Activated CD4-positive, alpha-beta T cell treated with anti-CD3 and anti-CD28 coated beads for 24 hours (primary cell): ENCODE measurements at regions not wholly inside any gene's neighbourhood (a gene's known extent, or its start where the extent isn't known, plus 50 kb on each side); places are given as distances from the start of the nearest gene placed in this dataset.
"Not testable (repeated sequence)": the region's sequence is repeated elsewhere in the genome, so short reads cannot be mapped to it uniquely, and the experiment has no call there.

Source experiments
- DNase-seq, 2 donors: peaks; one replicate each; pipeline ENCODE4 v3.0.0-alpha.2; 2020; ENCODE audit warnings: low read depth in 2 of 2

DNA sequence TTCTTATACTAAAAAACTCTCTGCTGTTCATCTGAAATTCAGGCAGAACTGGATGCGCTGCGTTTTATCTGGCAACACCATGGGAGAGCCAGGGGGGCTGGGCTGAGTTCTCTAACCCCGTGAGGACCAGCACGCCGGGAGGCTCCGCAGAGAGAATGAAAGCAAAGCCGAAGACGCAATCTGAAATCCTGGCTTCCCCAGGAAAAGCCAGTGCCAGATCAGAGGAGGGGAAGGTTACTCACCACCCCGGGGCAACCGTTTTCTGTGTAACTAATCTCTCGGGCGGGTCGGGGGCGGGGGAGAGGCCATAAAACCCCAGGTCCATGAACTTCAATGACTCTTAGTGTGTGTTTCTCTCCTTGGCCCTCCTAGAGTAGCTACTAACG lies 99.4 kb downstream of the SHANK2 start:
- no peak for DNase-seq

DNA sequence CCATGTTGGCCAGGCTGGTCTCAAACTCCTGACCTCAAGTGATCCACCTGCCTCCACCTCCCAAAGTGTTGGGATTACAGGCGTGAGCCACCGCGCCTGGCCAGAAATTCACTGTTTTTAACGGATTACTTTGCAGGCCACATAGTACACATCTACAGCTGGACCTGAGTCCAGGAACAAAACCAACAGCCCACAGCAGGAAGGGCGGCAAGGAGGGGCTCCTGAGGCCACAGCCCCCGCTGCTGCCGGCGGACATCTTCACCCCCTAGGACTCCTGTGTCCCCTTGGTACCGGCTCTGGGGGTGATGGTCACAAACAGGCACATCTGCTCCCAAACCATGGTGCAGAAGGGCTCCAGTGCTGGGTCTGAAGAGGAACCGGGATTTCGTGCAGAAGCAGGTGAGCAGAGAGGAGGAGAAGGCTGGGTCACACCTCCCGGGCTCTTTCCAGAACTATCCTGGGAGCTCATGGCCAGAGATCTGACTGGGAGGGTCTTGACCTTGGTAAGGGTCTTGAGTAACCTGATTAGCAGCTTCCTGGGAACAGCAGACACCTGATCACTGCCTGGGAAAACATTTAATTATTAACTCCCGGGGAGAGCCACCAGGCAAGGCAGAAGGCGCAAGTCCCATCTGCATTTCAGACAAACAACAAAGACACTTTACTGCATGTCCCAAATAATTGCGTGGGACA lies 99.9 kb downstream of the SHANK2 start:
- DNase-seq, result not testable (repeated sequence)

DNA sequence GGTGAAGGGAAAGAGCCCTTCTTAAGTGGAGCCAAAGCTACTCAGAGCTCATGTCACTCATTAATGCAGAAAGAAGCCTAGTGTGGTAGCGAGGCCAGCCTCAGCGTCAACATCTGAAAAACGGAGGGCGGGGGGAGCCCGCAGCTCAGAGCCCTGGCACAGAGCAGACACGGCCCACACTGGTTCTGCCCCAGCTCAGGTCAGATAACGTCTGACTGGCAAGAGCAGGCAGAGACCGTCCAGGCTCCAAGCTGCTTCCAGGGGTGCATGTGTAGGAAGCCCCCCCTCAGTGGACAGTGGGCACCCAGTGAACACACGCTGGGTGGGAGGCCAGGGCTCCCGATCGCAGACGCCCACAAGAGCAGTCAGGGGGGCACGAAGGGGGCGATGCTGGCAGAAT lies 100.8 kb downstream of the SHANK2 start:
- no peak for DNase-seq

DNA sequence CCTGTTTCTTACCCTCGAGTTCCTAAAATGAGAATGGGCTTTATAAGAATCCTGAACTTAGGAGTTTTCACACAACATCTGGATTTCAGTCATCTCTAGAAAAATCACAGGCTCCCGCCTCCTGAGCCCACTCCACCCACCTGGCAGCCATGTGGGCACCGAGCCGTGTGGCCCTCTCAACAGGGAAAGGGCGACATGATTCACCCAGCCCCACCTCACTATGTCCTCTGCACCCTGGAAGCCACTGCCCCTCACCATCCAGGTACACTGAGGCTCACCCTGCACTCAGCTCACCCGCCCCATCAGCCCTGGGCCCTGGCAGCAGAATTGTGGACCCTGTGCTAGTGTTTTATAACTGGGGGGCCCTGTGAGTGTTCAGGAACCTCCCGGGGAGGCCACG lies 101.5 kb downstream of the SHANK2 start:
- DNase-seq, result no peak

DNA sequence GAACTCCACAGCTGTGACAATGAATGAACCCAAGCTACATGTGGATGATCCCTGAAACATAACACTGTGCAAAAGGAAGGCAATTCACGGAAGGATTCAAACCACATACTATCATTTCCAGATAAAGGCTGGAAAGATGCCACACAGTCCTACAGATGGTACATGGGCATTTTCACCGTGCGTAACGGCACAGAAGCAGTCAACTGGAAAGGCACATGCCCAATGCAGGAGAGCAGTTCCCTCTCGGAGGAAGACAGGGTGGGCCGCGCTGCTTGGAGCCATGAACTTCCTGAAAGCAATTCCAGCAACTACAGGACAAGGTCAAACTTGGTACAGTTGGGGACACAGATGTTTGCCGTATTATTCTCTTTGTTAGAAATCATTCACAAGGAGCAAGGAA lies 103.7 kb downstream of the SHANK2 start:
- no peak for DNase-seq

DNA sequence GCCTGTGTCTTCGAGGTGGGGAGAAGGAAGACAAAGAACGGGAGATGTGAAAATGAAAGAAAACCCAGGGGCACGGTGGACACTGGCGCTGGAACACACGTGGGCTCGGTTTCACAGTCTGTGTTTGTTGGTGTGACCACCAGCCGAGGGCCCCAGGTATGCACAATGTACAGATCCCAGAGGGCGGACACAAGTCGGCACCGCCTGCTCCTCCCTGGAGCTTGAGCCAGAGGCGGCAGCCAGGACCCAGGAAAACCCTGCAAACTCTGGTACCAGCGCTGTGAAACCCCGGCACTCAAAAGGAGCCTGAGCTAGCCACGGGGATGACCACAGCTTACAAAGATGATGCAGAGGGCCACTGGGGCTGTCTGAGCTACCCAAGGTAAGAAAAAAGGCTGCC lies 105.0 kb downstream of the SHANK2 start:
- DNase-seq, result no peak

DNA sequence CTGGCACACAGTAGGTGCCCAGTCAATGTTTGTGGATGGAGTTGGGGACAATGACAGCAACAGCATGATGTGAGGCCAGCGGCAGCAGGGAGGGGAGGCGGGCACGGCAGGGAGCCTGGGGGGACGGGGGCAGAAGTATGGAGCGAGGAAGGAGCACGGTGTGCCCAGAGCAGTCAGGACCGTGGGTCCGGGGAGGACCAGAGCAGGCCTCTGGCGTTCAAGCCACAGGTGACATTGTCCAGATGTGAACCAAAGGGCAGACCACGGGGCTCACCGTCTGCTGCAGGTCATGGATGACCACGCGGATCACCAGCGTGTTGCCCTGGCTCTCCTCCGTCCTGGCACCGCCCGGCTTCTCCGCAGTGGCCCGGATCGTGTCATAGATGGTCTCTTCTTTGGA lies 105.5 kb downstream of the SHANK2 start:
- no peak for DNase-seq

DNA sequence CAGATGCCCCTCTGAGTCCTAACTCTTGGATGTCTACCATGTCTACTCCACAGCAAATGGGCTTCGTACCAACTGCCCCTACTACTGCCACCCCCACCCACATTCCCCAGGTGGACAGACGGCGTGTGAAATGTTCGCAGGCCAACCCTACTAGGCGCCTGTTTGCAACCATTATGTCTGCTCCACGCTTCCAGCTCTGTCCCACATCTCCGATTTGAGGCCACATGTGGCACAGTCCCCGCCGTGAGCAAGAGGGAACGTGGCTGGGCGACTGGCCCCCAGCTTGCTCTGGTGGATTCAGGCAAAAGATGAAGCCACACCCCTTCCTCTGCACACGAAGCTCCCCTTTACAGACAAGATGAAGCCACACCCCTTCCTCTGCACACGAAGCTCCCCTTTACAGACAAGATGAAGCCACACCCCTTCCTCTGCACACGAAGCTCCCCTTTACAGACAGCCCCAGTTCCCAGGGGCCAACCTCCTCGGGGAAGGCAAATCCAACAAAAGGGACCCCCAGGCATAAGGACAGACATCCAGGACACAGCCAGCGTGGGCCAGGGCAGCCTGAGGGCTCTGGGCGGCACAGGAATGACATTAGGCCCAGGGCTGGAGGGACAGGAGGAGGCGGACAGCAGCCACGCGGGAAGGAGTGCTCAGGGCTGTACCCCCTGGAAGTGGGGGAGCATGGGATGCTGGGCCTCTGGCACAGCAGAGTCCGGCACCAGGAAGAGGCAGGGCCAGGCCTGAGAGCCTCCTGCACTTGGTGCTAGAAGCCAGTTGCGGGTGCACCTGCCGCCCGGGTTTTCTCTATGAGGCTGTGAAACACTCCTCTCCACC lies 106.2 kb downstream of the SHANK2 start:
- DNase-seq, result no peak

DNA sequence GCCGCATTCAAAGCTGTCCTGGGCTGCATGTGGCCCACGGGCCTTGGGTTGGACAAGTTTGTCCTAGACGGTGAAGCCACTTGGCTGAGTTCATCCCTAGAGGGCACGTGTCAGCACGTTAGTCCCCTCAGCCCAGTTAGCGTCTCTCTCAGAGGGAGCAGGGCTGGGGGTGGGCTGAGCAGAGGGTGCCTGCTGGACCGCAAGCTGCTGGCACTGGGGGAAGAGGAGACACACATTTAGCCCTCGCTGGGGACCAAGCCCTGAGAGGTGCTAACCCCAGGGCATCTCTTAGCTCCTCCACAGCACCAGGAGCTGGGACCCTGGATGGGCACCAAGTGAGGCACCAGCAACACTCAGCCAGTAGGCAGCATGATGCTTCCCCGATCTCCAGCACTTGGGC lies 107.0 kb downstream of the SHANK2 start:
- DNase-seq, result no peak

DNA sequence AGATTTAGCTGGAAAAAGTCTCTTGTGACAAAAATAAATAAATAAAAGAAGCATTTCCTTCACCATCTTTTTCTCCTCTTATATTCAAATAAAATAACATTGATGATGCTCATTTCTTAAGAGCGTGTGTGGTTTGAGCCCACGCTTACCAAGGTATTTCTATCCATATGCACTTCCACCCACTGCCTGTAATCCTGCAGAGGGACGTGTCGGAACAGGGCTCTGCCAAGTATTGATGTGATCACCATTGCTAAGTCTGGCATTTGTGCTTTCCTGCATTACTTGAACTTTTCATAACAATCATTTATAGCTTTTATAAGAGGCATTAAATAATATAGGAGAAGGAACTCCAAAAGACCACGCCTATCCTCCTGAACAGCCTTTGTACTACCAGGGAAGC lies 107.6 kb downstream of the SHANK2 start:
- DNase-seq, result no peak

DNA sequence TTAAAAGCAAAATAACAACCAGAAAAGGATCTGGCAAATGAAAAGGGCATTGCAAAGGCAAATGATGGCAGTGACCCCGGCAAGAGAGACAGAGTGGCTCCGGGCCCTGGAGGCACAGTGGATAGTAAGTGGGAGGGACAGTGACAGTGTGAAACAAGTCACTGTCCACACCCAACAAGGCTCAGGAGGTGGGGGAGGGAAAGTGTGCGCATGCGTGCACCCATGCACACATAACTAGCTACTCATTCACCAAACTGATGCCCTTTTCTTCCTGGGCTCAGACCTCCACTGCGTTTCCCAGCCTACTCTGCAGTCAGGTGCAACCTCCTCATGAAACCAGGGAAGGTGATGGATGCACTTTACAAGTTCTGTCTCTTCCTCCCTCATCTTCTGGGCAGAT lies 108.4 kb downstream of the SHANK2 start:
- no peak for DNase-seq

DNA sequence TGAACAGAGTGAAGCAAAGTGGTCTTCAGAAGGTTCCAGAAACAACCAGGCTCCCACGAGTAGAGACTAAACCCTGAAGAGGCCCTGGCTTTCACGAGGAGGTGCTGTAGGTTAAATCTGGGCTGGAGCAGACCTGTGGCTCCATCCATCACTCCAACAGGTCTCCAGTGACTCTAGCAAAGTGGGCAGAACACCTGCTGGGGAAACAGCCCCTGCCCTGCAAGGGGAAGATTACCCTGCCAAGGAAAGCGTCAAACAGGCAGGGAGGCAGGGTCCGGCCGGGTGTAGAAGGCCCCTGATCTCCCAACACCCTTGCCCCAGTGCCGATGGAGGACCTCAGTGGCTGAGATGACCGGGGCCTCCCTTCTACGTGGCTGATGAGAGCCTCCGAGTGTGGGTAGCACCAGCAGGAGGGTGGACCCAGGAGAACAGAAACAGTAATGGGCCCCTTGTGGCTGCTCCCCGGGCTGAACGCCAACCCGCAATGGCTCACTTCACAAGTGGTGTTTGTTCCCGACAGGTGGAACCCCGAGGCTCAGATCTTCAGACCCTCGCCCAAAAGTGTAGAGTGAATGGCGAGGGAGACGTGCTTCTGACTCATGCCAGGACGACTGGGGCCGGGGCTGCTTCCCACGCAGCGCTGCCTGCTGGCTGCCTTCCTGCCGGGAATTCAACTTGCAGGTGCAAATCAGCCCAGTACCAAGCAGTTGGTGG lies 112.0 kb downstream of the SHANK2 start:
- DNase-seq, result no peak

DNA sequence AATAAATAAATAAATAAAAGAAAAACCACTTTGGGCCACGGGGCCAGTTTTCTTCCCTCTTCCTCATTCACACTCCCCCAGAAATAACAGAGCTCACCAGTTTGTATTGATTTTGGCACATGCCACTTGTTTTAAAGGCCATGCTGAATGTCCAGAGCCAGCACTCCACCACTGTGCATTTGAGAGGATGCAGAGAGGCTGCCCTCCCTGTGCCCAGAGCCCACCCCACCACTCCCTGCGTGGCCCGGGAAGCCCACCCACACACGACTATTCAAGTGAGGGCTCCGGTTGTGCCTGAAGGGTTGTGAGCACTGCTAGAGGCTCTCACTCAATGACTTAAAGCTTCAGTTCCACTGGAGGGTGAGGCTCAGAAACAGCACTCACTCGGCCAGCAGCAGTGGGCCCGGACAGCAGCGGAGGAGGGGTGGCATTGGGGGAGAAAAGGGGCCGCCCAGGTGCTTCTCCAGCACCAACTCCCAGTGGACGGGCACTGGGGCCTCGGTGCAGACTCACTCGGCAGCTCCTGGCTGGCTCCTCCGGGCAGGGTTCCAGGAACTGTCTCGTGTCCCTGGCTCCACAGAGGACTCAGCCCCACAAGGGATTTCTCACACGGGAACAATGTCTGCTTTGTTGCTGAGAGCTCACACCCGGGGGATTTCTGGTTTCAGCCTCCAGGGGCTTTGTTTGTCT lies 112.7 kb downstream of the SHANK2 start:
- no peak for DNase-seq

DNA sequence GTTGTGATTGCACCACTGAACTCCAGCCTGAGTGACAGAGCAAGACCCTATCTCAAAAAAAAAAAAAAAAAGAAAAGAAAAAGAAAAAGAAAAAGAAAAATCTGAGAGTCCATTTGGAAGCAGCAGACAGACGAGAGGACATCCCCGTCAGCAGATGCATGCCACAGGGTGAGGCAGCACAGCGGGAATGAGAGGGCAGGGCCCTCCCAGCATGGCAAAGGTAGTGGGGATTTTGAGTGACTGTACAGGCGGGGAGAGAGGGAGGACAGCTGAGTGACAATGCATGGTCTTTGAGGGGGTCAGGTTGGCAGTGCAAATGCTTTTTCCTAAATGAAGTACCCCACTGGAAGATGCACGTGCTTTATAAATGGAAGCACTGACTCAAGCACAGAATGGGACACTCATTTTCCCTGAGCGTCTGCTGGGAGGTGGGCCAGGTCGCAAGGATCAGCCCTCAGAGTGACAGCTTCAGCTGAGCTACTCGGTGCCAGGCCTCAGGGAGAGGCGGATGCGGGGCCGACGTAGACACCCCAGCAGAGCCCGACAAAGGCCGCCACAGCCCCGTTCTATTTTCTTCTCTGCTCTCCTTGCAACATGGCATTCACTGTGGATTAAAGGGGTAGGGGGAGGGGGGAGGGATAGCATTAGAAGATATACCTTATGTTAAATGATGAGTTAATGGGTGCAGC lies 113.5 kb downstream of the SHANK2 start:
- no peak for DNase-seq

DNA sequence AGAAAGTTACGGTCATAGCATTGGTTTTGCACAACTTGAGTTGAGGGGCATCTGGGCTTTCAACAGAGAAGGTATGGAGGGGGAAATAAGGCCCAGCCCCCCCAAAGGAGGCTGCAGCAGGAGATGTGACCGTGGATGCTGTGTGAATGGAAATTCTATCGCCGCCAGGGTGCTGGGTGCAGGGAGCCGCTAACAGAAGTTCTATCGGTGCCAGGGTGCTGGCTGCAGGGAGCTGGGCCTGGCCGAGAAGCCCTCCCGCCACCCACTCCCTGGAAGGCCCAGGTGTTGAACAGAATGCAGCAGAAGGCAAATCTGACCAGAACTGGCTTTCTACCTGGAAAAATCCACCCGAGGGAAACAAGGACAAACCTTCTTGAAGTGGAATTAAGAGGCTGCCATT lies 115.0 kb downstream of the SHANK2 start:
- no peak for DNase-seq

DNA sequence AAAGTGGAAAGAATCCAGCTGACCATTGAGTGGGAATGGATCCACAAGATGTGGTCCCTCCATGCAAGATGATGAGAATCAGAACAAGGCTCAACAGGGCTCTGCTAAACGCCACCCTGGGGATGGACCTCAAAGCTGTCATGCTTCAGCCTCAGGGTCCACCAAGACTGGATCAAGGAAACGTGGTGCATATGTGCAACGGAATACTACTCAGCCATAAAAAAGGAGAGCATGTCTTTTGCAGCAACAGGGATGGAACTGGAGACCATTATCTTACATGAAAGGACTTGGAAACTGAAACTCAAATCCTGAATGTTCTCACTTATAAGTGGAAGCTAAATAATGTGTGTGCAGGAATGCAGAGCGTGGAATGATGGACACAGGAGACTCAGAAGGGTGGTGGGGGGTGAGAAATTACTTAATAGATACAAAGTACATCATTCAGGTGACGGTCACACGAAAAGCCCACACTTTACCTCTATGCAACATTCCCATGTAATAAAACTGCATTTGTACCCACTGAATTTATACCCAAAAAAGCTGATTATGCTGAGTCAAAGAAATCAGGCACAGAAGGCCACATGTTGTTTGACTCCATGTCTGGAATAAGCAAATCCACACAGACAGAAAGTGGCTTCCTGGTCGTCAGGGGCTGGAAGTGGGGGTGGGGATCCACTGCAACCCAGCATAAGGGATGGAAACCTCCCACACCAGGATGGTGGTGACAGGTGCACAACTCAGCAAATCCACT lies 116.1 kb downstream of the SHANK2 start:
- DNase-seq, result no peak

DNA sequence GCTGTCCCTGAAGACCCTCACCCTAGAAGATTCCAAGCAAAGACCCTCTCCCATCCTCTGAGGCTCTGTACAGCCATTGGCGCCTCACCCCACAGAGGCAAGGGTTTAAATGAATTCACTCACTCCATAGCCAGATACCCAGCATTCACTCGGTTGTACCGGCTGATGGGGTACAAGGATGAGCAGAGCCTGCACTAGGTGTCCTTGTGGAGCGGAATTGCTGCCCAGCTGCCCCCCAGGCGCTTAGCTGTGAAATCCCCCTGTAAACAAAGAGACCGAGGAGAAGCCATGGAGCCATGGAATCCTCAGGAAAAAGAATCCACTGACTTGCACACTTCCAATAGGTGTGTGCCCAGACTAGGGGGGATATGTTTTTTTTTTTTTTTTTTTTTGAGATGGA lies 117.3 kb downstream of the SHANK2 start:
- DNase-seq, result no peak

DNA sequence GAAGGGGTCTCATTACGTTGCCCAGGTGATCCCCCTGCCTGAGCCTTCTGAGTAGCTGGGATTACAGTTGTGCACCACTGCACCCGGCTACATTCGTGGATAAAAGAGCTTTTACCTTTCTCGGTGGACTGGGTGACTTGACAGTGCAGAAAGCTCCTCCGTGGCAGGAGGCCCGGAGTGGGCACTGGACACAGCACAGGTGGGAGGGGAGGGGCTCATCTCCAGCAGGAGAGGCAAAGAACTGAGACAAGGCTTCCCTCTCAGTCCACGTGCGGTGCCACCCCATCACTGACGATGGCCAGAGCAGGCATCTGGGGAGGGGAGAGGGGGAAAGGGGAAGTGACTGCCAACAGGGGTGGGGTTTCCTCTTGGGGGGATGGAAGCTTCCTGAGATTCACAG lies 118.4 kb downstream of the SHANK2 start:
- no peak for DNase-seq

DNA sequence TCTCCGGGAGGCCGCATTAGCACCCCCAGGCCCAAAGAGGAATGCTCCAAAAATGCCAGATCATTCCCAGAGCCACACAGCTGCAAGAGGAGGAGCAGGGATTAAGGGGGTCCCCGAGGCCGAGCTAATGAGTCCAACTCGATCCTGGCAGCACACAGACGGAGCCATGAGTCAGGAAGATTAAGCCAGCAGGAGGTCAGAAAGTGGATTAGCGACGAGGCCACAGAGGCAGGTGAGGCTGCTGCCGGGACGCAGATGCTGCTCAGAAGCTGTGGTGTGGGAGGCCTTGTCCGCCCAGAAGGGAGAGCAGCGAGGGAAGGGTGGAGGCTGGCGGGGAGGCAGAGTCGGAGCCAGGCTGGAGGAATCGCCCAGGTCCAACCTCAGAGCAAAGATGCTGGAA lies 120.5 kb downstream of the SHANK2 start:
- DNase-seq, result no peak

DNA sequence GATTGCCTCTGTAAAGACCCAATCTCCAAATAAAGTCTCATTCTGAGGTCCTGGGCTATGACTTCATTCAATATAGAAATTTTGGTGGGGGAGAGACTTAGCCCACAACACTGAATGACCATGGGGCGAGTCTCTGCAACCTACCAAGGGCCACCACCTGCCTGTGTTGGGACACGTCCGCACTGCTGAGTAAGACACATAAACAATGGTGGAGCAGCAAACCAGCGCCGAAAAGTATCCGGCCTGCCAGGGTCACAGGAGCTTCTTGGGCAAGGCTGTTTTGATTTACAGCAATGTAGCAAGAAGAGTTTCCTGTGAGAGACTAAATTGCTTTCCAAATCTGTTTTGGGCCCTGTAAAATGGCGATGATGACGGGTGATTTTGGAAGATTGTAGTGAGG lies 122.3 kb downstream of the SHANK2 start:
- DNase-seq, result no peak

DNA sequence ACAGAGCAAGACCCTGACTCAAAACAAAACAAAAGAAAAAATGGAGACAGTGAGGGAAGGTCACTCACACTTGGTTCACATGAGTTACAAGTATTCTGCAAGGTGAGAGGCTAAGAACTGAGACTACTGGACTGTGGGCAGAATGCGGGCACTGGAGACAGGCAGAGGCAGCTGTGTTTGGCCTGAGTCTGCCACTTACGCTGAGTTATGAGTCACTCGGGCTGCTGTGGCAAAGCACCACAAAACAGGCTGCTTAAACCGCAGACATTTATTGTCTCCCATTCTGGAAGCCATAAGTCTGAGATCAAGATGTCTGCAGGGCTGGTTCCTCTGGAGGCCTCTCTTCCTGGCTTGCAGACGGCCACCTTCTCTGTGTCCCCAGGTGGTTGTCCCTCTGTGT lies 122.8 kb downstream of the SHANK2 start:
- no peak for DNase-seq
